ENCODE measurements at regions not wholly inside any gene's neighbourhood (a gene's known extent, or its start where the extent isn't known, plus 50 kb on each side); places are given as distances from the start of the nearest gene placed in this dataset.

DNA sequence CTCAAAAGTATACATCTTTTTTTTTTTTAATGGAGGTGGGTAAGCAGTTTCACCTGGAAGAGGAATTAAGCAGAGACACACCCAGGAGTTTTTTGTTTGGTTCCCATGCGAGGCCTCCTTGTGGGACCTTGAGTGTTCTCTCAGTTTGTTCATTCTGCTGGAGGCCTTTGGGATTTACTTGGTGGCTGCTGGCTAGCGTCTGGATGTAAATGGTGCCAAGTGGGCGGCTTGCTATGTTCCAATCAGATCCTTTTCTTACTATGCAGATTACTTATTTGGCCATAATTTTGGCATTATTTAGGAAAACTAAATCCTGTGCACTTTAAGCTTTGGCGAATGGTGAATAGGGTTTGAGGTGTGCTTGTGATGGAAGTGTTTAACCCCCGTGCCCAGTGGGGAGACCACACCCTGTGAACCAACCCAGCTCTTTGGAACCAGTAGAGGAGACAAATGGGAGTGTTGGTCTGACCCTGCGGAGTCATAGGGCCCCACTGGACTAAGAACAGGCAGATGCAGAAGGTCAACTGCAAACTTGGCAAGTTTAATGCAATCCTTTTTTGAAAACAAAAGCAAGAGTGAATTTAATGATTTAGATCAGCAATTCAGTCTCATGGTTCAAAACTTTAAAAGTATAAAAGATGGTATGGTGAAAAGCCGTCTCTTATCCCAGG lies 79.4 kb downstream of the EBLN2 start:
- no peak overlapping the region for H3K4me3 Mint-ChIP-seq (ENCODE audit: unreplicated experiment)
- H3K27me3 Mint-ChIP-seq (ENCODE audit: unreplicated experiment), result peaks cover 2% of the 10 kb centered on the region
- no peak for DNase-seq
- no peaks in the 10 kb centered on the region for H3K36me3 Mint-ChIP-seq (ENCODE audit: unreplicated experiment)
- TF ChIP-seq, protein P1, sequence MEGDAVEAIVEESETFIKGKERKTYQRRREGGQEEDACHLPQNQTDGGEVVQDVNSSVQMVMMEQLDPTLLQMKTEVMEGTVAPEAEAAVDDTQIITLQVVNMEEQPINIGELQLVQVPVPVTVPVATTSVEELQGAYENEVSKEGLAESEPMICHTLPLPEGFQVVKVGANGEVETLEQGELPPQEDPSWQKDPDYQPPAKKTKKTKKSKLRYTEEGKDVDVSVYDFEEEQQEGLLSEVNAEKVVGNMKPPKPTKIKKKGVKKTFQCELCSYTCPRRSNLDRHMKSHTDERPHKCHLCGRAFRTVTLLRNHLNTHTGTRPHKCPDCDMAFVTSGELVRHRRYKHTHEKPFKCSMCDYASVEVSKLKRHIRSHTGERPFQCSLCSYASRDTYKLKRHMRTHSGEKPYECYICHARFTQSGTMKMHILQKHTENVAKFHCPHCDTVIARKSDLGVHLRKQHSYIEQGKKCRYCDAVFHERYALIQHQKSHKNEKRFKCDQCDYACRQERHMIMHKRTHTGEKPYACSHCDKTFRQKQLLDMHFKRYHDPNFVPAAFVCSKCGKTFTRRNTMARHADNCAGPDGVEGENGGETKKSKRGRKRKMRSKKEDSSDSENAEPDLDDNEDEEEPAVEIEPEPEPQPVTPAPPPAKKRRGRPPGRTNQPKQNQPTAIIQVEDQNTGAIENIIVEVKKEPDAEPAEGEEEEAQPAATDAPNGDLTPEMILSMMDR (IDR thresholded peaks at IDR 0.05; ENCODE audit: partially characterized antibody, unreplicated experiment), result no peak
- peaks cover 3% of the 10 kb centered on the region for H3K9me3 Mint-ChIP-seq (ENCODE audit: unreplicated experiment)
- H3K4me1 Mint-ChIP-seq (ENCODE audit: low read depth, unreplicated experiment), result peaks cover 29% of the 10 kb centered on the region
- H3K27ac Mint-ChIP-seq (ENCODE audit: unreplicated experiment), result peak overlapping the region; percentile 6

DNA sequence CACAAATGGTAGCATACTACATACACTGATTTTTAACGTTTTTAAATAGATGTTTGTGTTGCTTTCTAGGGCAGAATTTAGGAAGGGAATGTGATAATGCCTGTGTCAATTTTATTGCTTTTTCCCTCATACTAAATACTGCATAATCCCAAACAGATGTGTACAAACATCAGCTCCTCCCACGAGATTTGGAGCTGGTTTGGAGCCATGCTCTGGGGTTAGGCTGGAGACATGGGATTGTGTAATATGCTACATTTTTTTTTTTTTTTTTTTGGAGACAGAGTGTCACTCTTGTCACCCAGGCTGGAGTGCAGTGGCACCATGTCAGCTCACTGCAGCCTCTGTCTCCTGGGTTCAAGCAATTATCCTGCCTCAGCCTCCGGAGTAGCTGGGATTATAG lies 80.1 kb downstream of the EBLN2 start:
- H3K36me3 Mint-ChIP-seq (ENCODE audit: unreplicated experiment), result no peaks in the 10 kb centered on the region
- peaks cover 2% of the 10 kb centered on the region for H3K27me3 Mint-ChIP-seq (ENCODE audit: unreplicated experiment)
- DNase-seq, result no peak
- no peak overlapping the region for H3K27ac Mint-ChIP-seq (ENCODE audit: unreplicated experiment)
- H3K9me3 Mint-ChIP-seq (ENCODE audit: unreplicated experiment), result peaks cover 3% of the 10 kb centered on the region
- TF ChIP-seq, protein P1 (IDR thresholded peaks at IDR 0.05; ENCODE audit: partially characterized antibody, unreplicated experiment), result no peak
- no peak overlapping the region for H3K4me3 Mint-ChIP-seq (ENCODE audit: unreplicated experiment)
- H3K4me1 Mint-ChIP-seq (ENCODE audit: low read depth, unreplicated experiment), result peaks cover 29% of the 10 kb centered on the region

DNA sequence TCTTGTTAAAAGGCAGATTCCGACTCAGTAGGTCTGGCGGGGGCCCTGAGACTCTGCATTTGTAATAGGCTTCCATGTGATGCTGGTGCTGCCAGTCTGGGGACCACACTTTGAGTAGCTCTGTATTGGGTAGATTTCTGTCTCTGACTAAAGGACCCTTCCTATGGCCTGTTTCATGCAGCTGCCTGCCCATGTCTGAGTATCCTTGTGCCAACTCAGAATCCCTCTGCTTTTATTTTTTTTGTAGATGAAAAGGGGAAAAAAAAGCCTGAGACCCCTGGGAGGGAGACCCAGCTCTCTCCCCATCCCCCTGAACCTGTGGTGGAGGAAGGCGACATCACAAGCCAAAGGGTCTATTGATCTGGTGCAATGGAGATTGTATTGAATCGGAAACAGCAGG lies 81.9 kb downstream of the EBLN2 start:
- H3K9me3 Mint-ChIP-seq (ENCODE audit: unreplicated experiment), result peaks cover 3% of the 10 kb centered on the region

DNA sequence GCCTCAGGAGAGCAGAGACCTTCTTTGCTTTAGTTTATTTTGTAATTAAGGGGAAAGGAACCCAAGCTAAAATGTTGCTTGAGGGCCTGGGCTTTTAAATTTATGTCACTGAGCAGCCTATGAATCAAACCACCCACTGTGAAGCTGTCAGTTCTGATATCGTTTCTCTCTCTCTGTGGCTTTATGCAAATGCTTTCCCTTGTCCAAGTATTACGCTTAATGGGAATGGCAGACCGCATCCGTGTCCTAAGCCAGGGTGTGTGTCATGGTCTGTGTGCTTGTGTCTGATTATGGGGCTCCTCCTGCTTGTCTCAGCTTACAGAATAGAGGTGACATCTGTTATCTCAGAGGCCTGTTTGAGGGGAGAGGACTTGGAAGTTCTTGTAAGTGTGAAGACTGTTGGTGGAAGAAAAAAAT lies 82.4 kb downstream of the EBLN2 start:
- no peak for DNase-seq
- Mint-ChIP-seq H3K9me3 (ENCODE audit: unreplicated experiment) (peaks cover 2% of the 10 kb centered on the region), H3K4me1 (ENCODE audit: low read depth, unreplicated experiment) (peaks cover 21% of the 10 kb centered on the region), H3K27ac (ENCODE audit: unreplicated experiment) (peak overlapping the region; percentile 91), H3K27me3 (ENCODE audit: unreplicated experiment) (peaks cover 2% of the 10 kb centered on the region), H3K4me3 (ENCODE audit: unreplicated experiment) (peak overlapping the region; percentile 53), H3K36me3 (ENCODE audit: unreplicated experiment) (no peaks in the 10 kb centered on the region)
- TF ChIP-seq, protein P1 (IDR thresholded peaks at IDR 0.05; ENCODE audit: partially characterized antibody, unreplicated experiment), result no peak

More for the DNA sequence above, 81.9 kb downstream of the EBLN2 start:
- TF ChIP-seq, protein P1 (IDR thresholded peaks at IDR 0.05; ENCODE audit: partially characterized antibody, unreplicated experiment), result no peak
- Mint-ChIP-seq H3K27ac (ENCODE audit: unreplicated experiment) (peak overlapping the region; percentile 91), H3K27me3 (ENCODE audit: unreplicated experiment) (peaks cover 2% of the 10 kb centered on the region), H3K4me3 (ENCODE audit: unreplicated experiment) (peak overlapping the region; percentile 53), H3K4me1 (ENCODE audit: low read depth, unreplicated experiment) (peaks cover 25% of the 10 kb centered on the region), H3K36me3 (ENCODE audit: unreplicated experiment) (no peaks in the 10 kb centered on the region)
- no peak for DNase-seq

DNA sequence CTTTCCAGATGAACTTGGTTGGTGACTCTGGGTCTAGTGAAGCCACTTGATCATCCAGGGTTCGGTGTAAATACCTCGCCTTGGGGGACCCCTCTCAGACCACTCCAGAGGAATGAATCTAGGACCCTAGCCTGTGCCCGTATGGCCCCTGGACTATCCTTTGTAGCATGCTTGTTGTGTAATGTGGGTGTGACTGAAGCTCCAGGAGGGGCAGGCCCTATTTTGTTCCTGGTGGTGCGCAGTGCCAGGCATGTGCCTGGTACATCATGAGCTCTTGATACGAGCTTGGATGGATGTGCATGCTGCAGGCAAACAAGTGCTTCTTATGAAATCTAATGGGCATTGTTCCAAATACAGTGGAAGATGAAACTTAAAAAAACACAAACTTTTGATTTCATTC lies 82.8 kb downstream of the EBLN2 start:
- peak overlapping the region; percentile 91 for H3K27ac Mint-ChIP-seq (ENCODE audit: unreplicated experiment)
- TF ChIP-seq, protein P1 (IDR thresholded peaks at IDR 0.05; ENCODE audit: partially characterized antibody, unreplicated experiment), result no peak
- H3K36me3 Mint-ChIP-seq (ENCODE audit: unreplicated experiment), result no peaks in the 10 kb centered on the region
- H3K27me3 Mint-ChIP-seq (ENCODE audit: unreplicated experiment), result peaks cover 2% of the 10 kb centered on the region
- peaks cover 2% of the 10 kb centered on the region for H3K9me3 Mint-ChIP-seq (ENCODE audit: unreplicated experiment)
- H3K4me1 Mint-ChIP-seq (ENCODE audit: low read depth, unreplicated experiment), result peaks cover 21% of the 10 kb centered on the region
- no peak overlapping the region for H3K4me3 Mint-ChIP-seq (ENCODE audit: unreplicated experiment)
- no peak for DNase-seq
